ENCODE measurements at regions not wholly inside any gene's neighbourhood (a gene's known extent, or its start where the extent isn't known, plus 50 kb on each side); places are given as distances from the start of the nearest gene placed in this dataset.

DNA sequence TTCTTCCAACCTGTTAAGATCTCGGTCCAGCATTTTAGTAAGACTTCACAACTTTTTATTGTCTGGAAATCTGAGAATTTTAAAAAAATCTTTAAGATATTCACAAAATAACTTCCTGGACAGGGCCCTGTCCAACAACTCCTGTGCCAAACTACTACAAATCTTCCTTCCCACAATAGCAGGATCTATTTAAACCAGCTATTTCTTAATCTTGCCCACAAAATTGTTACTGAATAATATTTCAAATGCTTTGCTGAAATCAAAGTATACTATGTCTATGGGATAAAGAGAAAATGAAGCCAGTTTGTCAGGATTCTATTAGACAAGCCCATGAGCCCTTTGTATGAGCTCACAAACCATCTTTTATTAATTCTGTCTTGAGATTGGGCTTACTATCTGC is 104.1 kb upstream of the DDIT4L start:
- TF ChIP-seq, protein P1, sequence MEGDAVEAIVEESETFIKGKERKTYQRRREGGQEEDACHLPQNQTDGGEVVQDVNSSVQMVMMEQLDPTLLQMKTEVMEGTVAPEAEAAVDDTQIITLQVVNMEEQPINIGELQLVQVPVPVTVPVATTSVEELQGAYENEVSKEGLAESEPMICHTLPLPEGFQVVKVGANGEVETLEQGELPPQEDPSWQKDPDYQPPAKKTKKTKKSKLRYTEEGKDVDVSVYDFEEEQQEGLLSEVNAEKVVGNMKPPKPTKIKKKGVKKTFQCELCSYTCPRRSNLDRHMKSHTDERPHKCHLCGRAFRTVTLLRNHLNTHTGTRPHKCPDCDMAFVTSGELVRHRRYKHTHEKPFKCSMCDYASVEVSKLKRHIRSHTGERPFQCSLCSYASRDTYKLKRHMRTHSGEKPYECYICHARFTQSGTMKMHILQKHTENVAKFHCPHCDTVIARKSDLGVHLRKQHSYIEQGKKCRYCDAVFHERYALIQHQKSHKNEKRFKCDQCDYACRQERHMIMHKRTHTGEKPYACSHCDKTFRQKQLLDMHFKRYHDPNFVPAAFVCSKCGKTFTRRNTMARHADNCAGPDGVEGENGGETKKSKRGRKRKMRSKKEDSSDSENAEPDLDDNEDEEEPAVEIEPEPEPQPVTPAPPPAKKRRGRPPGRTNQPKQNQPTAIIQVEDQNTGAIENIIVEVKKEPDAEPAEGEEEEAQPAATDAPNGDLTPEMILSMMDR (IDR thresholded peaks at IDR 0.05), result no peak
- TF ChIP-seq POLR2AphosphoS5 (IDR thresholded peaks at IDR 0.05) (no peak), EP300 (IDR thresholded peaks at IDR 0.05) (no peak), POLR2A (IDR thresholded peaks at IDR 0.05) (no peak)

Data from stomach (tissue), 4 donors.